Stimulated activated CD4-positive, alpha-beta T cell treated with anti-CD3 and anti-CD28 coated beads, Interleukin-4, amount 100 ng/mL, for 48 hours (primary cell): ENCODE measurements at regions not wholly inside any gene's neighbourhood (a gene's known extent, or its start where the extent isn't known, plus 50 kb on each side); places are given as distances from the start of the nearest gene placed in this dataset.
"Not testable (repeated sequence)": the region's sequence is repeated elsewhere in the genome, so short reads cannot be mapped to it uniquely, and the experiment has no call there.

Experiments used
- DNase-seq, 2 donors: peaks; one replicate each; pipeline ENCODE4 v3.0.0-alpha.2; 2020; ENCODE audit warnings: low read depth in 2 of 2

- peak in 1 of 2 donors; percentile 4 for DNase-seq
Observed at GRCh38 chr22:48824712-48825651, 1002.7 kb downstream of the BRD1 start.

GRCh38 chr22:48823941-48824340 lies 1003.7 kb downstream of the BRD1 start:
- no peak for DNase-seq

DNA sequence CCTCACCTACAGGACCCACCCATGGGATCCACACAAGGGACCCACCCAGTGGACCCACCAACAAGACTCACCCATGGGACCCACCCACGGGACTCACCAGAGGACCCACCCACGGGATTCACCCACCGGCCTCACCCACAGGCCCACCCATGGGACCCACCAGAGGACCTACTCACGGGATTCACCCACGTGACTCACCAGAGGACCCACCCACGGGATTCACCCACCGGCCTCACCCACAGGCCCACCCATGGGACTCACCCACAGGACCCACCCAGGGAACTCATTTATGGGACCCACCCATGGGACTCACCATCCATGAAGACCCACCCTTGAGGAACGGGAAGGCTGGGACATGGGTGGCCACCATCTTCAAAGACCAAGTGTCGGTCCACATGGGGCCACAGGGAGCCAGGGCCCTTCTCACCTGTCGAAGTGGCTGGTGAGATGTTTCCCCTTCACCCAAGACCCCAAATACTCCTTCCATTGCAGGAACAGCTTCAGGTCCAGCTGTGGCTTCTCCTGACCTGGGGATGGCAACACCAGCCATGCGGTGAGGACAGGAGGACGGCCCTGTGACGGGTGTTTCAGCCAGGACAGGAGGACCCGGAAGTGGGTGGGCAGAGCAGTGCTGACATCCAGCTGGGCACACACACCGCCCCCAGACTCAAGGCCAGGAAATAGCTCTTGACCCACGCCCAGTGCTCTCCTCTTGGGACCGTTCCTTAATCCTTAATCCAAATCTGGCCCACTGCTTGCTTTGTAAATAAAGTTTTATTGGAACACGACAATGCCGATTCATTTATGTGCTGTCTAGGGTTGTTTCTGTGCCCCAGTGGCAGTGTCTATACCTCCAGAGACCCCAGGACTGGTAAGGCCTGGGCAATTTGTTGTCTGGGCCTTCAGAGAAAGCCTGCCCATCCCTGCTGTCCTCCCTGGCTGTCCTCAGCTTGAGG lies 1005.1 kb downstream of the BRD1 start:
- DNase-seq: no peak

GRCh38 chr22:48821727-48822126 lies 1005.9 kb downstream of the BRD1 start:
- DNase-seq: no peak

- DNase-seq: no peak
Observed at GRCh38 chr22:48821346-48821690, 1006.4 kb downstream of the BRD1 start.

DNA sequence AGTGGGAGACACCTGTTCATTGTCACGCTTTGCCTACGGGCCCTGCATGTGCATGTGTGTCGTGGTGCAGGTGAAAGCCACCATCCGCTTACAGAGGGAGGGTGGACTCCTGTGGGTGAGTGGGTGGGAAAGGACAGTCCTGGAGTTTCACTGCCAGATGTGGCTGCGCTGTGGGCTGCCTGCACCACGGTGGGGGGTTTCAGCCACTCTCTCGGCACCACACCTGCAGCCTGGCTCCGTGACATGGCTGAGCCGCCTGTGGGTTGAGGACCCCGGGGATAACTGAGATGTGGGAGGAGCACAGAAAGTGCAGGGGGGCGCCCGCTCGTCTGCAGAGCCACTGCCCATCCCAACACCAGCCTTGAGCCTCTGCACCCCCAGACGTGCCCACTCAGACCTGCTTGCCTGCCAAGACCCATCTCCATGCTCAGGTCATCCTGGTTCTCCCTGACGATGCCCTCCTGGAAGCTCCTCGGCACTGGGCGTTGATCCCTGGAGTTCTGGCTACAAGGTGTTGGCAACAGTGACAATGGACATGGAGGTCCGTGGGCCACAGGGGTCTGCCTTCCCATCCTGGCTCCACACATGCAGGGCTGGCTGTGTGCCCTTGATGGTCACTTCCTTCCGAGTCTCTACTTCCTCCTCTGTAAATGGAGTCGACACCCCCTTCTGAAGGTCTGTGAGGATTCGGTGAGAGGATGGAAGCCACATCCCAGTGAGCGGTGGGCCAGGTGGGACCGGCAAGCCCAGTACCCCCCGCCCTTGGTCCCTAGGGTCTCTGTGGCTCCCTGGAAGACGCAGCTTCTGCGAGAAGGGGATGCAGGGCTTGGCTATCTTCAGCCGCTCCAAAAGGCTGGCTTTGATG lies 1007.0 kb downstream of the BRD1 start:
- no peak for DNase-seq

GRCh38 chr22:48819961-48820360 lies 1007.7 kb downstream of the BRD1 start:
- no peak for DNase-seq

DNA sequence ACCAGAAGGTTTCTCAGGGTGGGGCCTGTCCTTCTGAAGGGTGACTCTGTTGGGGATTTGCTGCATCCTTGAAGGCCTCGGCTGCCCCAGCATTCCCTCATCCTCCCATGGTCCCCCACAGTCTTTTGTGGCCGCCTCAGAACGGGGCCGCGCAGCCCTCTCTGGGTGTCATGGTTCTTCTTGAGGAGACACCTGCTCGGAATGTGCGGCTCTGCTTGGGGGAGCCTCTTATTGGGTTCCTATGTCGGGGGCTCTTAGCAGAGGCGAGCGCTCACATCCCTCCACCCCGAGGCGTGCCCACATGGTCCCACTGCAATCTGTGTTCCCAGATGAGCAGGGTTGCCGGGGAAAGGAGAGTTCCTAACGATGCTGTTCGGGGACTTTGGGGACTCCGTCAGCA lies 1008.4 kb downstream of the BRD1 start:
- DNase-seq: no peak

DNA sequence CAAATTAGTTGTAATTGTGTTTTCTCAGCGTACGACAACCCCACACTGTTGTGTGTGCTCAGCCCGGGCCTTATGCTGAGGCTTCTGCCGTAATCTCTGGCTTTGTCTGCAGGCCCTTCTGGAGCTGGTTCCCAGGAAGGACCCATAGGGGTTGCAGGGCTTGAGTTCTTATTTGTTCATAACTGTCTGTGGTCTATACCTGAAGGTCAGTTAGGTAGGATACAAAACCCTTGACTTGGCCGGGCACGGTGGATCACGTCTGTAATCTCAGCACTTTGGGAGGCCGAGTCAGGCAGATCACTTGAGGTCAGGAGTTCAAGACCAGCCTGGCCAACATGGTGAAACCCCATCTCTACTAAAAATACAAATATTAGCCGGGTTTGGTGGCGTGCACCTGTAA lies 1010.2 kb downstream of the BRD1 start:
- not testable (repeated sequence) for DNase-seq

GRCh38 chr22:48811885-48812284 lies 1015.8 kb downstream of the BRD1 start:
- no peak for DNase-seq

GRCh38 chr22:48808038-48808960 lies 1019.4 kb downstream of the BRD1 start:
- DNase-seq: no peak

DNA sequence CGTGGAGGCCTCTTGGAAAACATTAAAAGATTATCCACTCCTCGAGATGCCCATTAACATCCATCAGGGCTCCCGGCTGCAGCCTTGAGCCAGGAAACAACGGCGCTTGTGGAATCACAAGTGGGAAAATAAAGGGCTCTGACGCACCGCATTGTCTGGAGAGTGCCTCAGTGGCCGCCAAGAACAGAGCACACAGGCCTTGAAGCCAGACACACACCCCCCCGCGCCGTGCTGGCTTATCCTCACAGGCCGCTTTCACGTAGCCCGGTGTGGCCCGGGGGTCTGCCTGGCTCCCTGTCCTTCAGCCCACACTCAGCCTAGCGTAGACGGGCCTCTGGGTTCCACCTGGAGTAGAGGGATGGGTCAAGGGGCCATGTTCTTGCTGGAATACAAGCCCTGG lies 1020.5 kb downstream of the BRD1 start:
- no peak for DNase-seq

GRCh38 chr22:48806227-48806781 lies 1021.4 kb downstream of the BRD1 start:
- DNase-seq: no peak

GRCh38 chr22:48805516-48805915 lies 1022.2 kb downstream of the BRD1 start:
- DNase-seq: no peak

DNA sequence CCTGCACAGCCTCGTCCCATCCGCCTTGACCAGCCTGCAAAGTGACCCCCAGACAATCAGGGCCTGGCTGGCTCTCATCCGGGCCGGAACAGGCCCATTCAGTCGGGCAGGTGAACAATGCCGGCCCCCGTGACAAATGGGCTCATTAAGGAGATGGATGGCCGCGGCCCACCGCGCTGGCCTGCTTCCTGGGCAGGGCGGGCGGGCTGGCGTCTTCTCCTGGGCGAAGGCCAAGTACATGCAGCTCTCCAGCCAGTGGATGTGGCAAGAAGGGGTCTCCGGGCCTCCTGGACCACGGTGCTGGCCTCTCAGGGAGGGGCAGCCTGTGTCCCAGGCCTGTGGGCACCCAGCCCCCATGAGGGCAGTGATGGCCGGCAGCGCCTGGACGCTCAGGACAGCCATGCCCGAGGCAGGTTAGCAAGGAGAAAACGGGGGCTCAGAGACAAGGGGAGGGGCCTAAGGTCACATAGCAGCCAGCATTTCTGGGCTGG lies 1022.8 kb downstream of the BRD1 start:
- no peak for DNase-seq

DNA sequence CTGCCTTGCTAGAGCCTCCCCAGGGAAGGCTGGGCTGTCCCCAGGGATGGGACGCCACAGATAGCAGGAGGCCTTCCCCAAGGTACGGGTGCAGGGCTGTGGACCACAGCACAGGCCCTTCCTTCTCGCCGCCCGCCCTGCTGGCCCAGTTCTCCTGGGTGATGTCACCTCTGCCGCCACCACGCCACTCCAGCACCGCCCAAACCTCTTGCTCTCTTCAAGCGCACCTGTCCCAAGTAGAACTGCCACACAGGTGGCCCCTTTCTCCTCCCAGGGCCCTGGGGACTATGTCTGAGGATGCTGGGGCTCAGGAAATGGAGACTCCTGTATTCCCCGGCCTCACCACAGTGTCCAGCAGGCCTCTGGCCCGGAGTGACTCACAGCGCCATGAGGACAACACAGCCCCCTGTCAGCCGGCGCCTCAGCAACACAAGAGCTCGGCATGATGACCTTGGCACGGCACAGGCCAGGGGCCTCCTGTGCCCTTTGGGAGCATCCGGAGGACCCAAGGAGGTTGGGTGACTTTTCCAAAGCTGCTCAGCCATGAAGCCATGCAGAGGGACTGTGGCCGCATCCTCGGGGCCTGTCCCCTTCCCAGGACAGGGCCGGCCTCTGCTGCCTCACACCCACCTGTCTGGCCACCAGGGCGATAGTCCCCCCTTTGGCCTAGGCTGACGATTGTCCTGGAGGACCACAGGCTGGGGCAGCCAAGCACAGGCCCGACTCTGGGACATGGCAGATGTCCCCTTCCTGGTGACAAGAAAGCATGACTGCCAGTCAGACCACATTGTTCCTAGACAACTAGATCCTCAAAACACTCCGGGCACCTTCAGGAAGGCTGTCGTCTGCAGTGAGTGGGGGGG lies 1023.5 kb downstream of the BRD1 start:
- DNase-seq: no peak

GRCh38 chr22:48803171-48803947 lies 1024.3 kb downstream of the BRD1 start:
- no peak for DNase-seq

- DNase-seq: no peak
Observed at GRCh38 chr22:48802576-48802975, 1025.1 kb downstream of the BRD1 start.
